WTC11 (cell line): ENCODE measurements at regions not wholly inside any gene's neighbourhood (a gene's known extent, or its start where the extent isn't known, plus 50 kb on each side); places are given as distances from the start of the nearest gene placed in this dataset.

ENCODE experiments used
- CTCF ChIP-seq: fragments of 200-600 bp; IDR thresholded peaks from 2 replicates; pipeline ENCODE4 v1.8.0; 2022; ENCODE audit warnings: antibody characterized with exemption
- ZMAT4 ChIP-seq: fragments of 250-450 bp; sonication (Bioruptor Pico); IDR thresholded peaks from 2 replicates; pipeline ENCODE4 v1.9.0; 2021; ENCODE audit warnings: mild to moderate bottlenecking

DNA sequence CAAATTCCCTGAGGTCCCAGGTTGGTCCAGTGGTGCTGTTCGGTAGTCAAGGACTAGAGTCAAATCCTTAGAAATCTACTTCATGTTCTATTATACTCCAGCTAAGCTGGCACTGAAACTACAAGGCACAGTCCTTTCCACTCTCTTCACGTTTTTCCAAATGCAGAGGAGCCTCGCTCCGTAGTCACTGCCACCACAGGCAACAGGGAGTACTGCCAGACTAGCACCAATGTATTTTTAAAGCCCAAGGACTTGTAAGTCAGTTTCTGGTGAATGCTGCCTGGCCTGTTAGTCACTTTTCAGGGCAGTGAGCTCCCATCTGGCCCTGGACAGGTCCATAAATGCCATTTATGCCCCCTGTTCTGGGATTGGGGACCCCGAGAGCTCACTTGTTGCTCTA, 323.5 kb downstream of the FAM47A start:
- TF ChIP-seq CTCF (no peak), ZMAT4 (no peak)
